HFFc6 (cell line): ENCODE measurements at regions not wholly inside any gene's neighbourhood (a gene's known extent, or its start where the extent isn't known, plus 50 kb on each side); places are given as distances from the start of the nearest gene placed in this dataset.

Experiments used
- DNase-seq: peaks from one replicate; pipeline ENCODE4 v3.0.0-alpha.2; 2018
- H3K27ac Mint-ChIP-seq: 2 replicates; pipeline ENCODE4 v1.8.0; 2020; ENCODE audit warnings: mild to moderate bottlenecking, mixed read lengths
- H3K27me3 Mint-ChIP-seq: 2 replicates; pipeline ENCODE4 v1.8.0; 2021; ENCODE audit warnings: mild to moderate bottlenecking, moderate library complexity, mixed read lengths; ENCODE audit not compliant: insufficient read depth
- H3K36me3 Mint-ChIP-seq: 2 replicates; pipeline ENCODE4 v1.8.0; 2021; ENCODE audit warnings: low read depth, mixed read lengths
- H3K4me1 Mint-ChIP-seq: 2 replicates; pipeline ENCODE4 v1.8.0; 2020; ENCODE audit warnings: low read depth, mixed read lengths
- H3K4me3 Mint-ChIP-seq: 2 replicates; pipeline ENCODE4 v1.8.0; 2020; ENCODE audit warnings: mild to moderate bottlenecking, moderate library complexity, mixed read lengths
- H3K9me3 Mint-ChIP-seq: 2 replicates; pipeline ENCODE4 v1.8.0; 2020; ENCODE audit warnings: mild to moderate bottlenecking, mixed read lengths
- CTCF ChIP-seq: fragments of 200-600 bp; sonication (generic); IDR thresholded peaks from 2 replicates; pipeline ENCODE4 v1.5.0; 2021; ENCODE audit warnings: antibody characterized with exemption, mild to moderate bottlenecking

DNA sequence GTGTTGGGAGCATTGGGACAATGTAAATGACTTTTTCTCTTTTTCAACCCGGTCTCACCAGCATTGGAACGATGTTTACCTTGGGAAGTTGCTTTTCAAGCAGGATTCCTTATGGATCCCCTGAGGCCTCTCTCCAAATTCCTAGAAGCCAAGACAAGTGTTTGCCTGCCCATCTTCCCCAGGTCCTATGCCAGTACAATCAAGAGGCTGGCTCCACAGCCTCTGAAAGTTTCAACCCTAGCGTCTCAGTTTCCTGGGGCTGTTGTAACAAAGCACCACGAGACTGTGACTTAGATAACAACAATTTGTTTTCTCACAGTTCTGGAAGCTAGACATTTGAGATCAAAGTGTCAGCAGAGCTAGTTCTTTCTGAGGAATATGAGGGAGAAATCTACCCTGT is 347.2 kb upstream of the UMPS start:
- no peaks in the 10 kb centered on the region for H3K4me1 Mint-ChIP-seq
- no peak overlapping the region for H3K4me3 Mint-ChIP-seq
- H3K36me3 Mint-ChIP-seq: no peaks in the 10 kb centered on the region
- TF ChIP-seq CTCF: no peak
- H3K27ac Mint-ChIP-seq: no peak overlapping the region
- DNase-seq: no peak
- peaks cover 32% of the 10 kb centered on the region for H3K27me3 Mint-ChIP-seq
- H3K9me3 Mint-ChIP-seq: no peaks in the 10 kb centered on the region

- Mint-ChIP-seq H3K4me1 (no peaks in the 10 kb centered on the region), H3K27ac (no peak overlapping the region), H3K4me3 (no peak overlapping the region), H3K27me3 (peaks cover 32% of the 10 kb centered on the region), H3K9me3 (no peaks in the 10 kb centered on the region), H3K36me3 (no peaks in the 10 kb centered on the region)
- DNase-seq: no peak
- no peak for TF ChIP-seq CTCF
These were observed 346.3 kb upstream of the UMPS start for GRCh38 chr3:124383846-124384466.

DNA sequence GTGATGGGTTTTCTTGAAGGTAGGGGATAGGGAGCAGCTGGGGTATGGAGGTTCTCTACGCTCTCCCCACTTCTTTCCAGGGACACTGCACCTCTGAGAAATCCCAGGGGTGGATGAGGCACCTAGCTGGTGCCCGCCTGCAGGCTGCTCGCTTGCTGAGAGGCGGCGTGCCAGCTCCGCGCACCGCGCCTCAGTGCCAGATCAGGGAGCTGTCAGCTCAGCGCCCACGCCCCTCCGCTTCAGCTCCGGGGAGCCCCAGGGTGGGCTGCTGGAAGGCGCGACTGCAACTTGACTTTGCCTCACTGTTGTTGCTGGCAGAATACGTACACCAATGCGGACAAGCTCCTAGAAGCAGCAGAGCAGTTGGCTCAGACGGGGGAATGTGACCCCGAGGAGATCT is 345.7 kb upstream of the UMPS start:
- H3K36me3 Mint-ChIP-seq: no peaks in the 10 kb centered on the region
- no peak for TF ChIP-seq CTCF
- H3K27ac Mint-ChIP-seq: no peak overlapping the region
- H3K4me1 Mint-ChIP-seq: no peaks in the 10 kb centered on the region
- no peaks in the 10 kb centered on the region for H3K9me3 Mint-ChIP-seq
- no peak overlapping the region for H3K4me3 Mint-ChIP-seq
- peaks cover 32% of the 10 kb centered on the region for H3K27me3 Mint-ChIP-seq
- no peak for DNase-seq

- DNase-seq: no peak
- H3K4me3 Mint-ChIP-seq: no peak overlapping the region
- H3K36me3 Mint-ChIP-seq: no peaks in the 10 kb centered on the region
- H3K9me3 Mint-ChIP-seq: no peaks in the 10 kb centered on the region
- no peaks in the 10 kb centered on the region for H3K4me1 Mint-ChIP-seq
- no peak overlapping the region for H3K27ac Mint-ChIP-seq
- peaks cover 26% of the 10 kb centered on the region for H3K27me3 Mint-ChIP-seq
- TF ChIP-seq CTCF: no peak
These were observed 344.3 kb upstream of the UMPS start for GRCh38 chr3:124385996-124386395.

GRCh38 chr3:124386996-124387595 is 343.2 kb upstream of the UMPS start:
- DNase-seq: no peak
- Mint-ChIP-seq H3K27me3 (peaks cover 29% of the 10 kb centered on the region), H3K9me3 (no peaks in the 10 kb centered on the region), H3K4me1 (no peaks in the 10 kb centered on the region), H3K36me3 (no peaks in the 10 kb centered on the region), H3K4me3 (no peak overlapping the region), H3K27ac (no peak overlapping the region)
- TF ChIP-seq CTCF: no peak
